Type B pancreatic cell (in vitro differentiated cells): ENCODE measurements at regions not wholly inside any gene's neighbourhood (a gene's known extent, or its start where the extent isn't known, plus 50 kb on each side); places are given as distances from the start of the nearest gene placed in this dataset.

ENCODE experiments used
- DNase-seq: peaks from one replicate; pipeline ENCODE4 v3.0.0; 2021; ENCODE audit warnings: mixed read lengths; ENCODE audit not compliant: unreplicated experiment; ENCODE audit errors: extremely low spot score
- H3K27ac Mint-ChIP-seq: 2 replicates; pipeline ENCODE4 v1.8.0; 2021; ENCODE audit warnings: mild to moderate bottlenecking, mixed read lengths
- H3K27me3 Mint-ChIP-seq: 2 replicates; pipeline ENCODE4 v1.8.0; 2021; ENCODE audit warnings: mixed read lengths
- H3K36me3 Mint-ChIP-seq: 2 replicates; pipeline ENCODE4 v1.8.0; 2021; ENCODE audit warnings: mixed read lengths
- H3K4me1 Mint-ChIP-seq: one replicate; pipeline ENCODE4 v1.8.0; 2021; ENCODE audit warnings: mixed read lengths; ENCODE audit not compliant: unreplicated experiment
- H3K4me3 Mint-ChIP-seq: 2 replicates; pipeline ENCODE4 v1.8.0; 2021; ENCODE audit warnings: mild to moderate bottlenecking, mixed read lengths
- H3K9me3 Mint-ChIP-seq: 2 replicates; pipeline ENCODE4 v1.8.0; 2021; ENCODE audit warnings: mixed read lengths
- CTCF ChIP-seq: fragments of 200-600 bp; sonication (generic); conservative IDR thresholded peaks from 2 replicates; pipeline ENCODE4 v1.5.0; 2021; ENCODE audit warnings: antibody characterized with exemption, mild to moderate bottlenecking

- no peaks in the 10 kb centered on the region for H3K27me3 Mint-ChIP-seq
- no peak overlapping the region for H3K4me3 Mint-ChIP-seq
- H3K27ac Mint-ChIP-seq: no peak overlapping the region
- no peak for TF ChIP-seq CTCF
- peaks cover 14% of the 10 kb centered on the region for H3K9me3 Mint-ChIP-seq
- DNase-seq: no peak
- H3K36me3 Mint-ChIP-seq: no peaks in the 10 kb centered on the region
- peaks cover 12% of the 10 kb centered on the region for H3K4me1 Mint-ChIP-seq
Observed at GRCh38 chr2:226181909-226182308, 617.7 kb downstream of the IRS1 start.

- Mint-ChIP-seq H3K36me3 (no peaks in the 10 kb centered on the region), H3K4me3 (no peak overlapping the region), H3K27me3 (no peaks in the 10 kb centered on the region), H3K9me3 (peaks cover 14% of the 10 kb centered on the region), H3K4me1 (peaks cover 4% of the 10 kb centered on the region), H3K27ac (no peak overlapping the region)
- TF ChIP-seq CTCF: no peak
- DNase-seq: no peak
Observed at GRCh38 chr2:226180281-226180884, 619.2 kb downstream of the IRS1 start.

- no peak for TF ChIP-seq CTCF
- H3K4me3 Mint-ChIP-seq: no peak overlapping the region
- H3K36me3 Mint-ChIP-seq: no peaks in the 10 kb centered on the region
- H3K27ac Mint-ChIP-seq: no peak overlapping the region
- DNase-seq: no peak
- peaks cover 14% of the 10 kb centered on the region for H3K9me3 Mint-ChIP-seq
- no peaks in the 10 kb centered on the region for H3K27me3 Mint-ChIP-seq
- H3K4me1 Mint-ChIP-seq: no peaks in the 10 kb centered on the region
Observed at GRCh38 chr2:226179010-226179409, 620.6 kb downstream of the IRS1 start.

- no peak overlapping the region for H3K4me3 Mint-ChIP-seq
- no peaks in the 10 kb centered on the region for H3K27me3 Mint-ChIP-seq
- DNase-seq: no peak
- H3K27ac Mint-ChIP-seq: no peak overlapping the region
- H3K9me3 Mint-ChIP-seq: peaks cover 7% of the 10 kb centered on the region
- no peaks in the 10 kb centered on the region for H3K4me1 Mint-ChIP-seq
- no peak for TF ChIP-seq CTCF
- no peaks in the 10 kb centered on the region for H3K36me3 Mint-ChIP-seq
Observed at GRCh38 chr2:226176283-226176984, 623.2 kb downstream of the IRS1 start.

- H3K27me3 Mint-ChIP-seq: no peaks in the 10 kb centered on the region
Observed at GRCh38 chr2:226174390-226174789, 625.2 kb downstream of the IRS1 start.

More at GRCh38 chr2:226174390-226174789, 625.2 kb downstream of the IRS1 start:
- H3K4me1 Mint-ChIP-seq: no peaks in the 10 kb centered on the region
- H3K27ac Mint-ChIP-seq: no peak overlapping the region
- no peaks in the 10 kb centered on the region for H3K36me3 Mint-ChIP-seq
- H3K9me3 Mint-ChIP-seq: peaks cover 7% of the 10 kb centered on the region
- no peak for DNase-seq
- H3K4me3 Mint-ChIP-seq: no peak overlapping the region
- TF ChIP-seq CTCF: no peak
